Mesendoderm (in vitro differentiated cells): ENCODE measurements at regions not wholly inside any gene's neighbourhood (a gene's known extent, or its start where the extent isn't known, plus 50 kb on each side); places are given as distances from the start of the nearest gene placed in this dataset.
"Not testable (repeated sequence)": the region's sequence is repeated elsewhere in the genome, so short reads cannot be mapped to it uniquely, and the experiment has no call there.

Experiments used
- DNase-seq: peaks from one replicate; pipeline ENCODE4 v3.0.0; 2013
- H2AK5ac ChIP-seq: 2 replicates; pipeline ENCODE4 v1.6.1; 2013; ENCODE audit warnings: low read length, inconsistent platforms
- H2BK120ac ChIP-seq: 2 replicates; pipeline ENCODE4 v1.6.1; 2013; ENCODE audit warnings: low read depth, mild to moderate bottlenecking, low read length, moderate library complexity, mixed read lengths
- H2BK15ac ChIP-seq: replicated peaks from 2 replicates; pipeline ENCODE4 v1.6.1; 2013; ENCODE audit warnings: low read depth, mild to moderate bottlenecking, moderate library complexity
- H2BK5ac ChIP-seq: 2 replicates; pipeline ENCODE4 v1.6.1; 2013; ENCODE audit warnings: low read length, inconsistent platforms
- H3K18ac ChIP-seq: 2 replicates; pipeline ENCODE4 v1.6.1; 2013; ENCODE audit warnings: mild to moderate bottlenecking, low read length, mixed read lengths
- H3K23ac ChIP-seq: one replicate; pipeline ENCODE4 v1.6.1; 2013; ENCODE audit warnings: low read length
- H3K27ac ChIP-seq: 2 replicates; pipeline ENCODE4 v1.5.1; 2013; ENCODE audit warnings: low read depth, mild to moderate bottlenecking, inconsistent platforms, low read length, moderate library complexity
- H3K27me3 ChIP-seq: 2 replicates; pipeline ENCODE4 v1.6.1; 2013; ENCODE audit warnings: low read length, control low read depth, mild to moderate bottlenecking, inconsistent platforms; ENCODE audit not compliant: insufficient read depth, poor library complexity
- H3K36me3 ChIP-seq: 2 replicates; pipeline ENCODE4 v1.6.1; 2013; ENCODE audit warnings: low read length, inconsistent platforms; ENCODE audit not compliant: control insufficient read depth, insufficient read depth
- H3K4ac ChIP-seq: one replicate; pipeline ENCODE4 v1.6.1; 2013; ENCODE audit warnings: low read depth, mild to moderate bottlenecking, low read length, moderate library complexity
- H3K4me1 ChIP-seq: 2 replicates; pipeline ENCODE4 v1.6.1; 2013; ENCODE audit warnings: low read depth, low read length, inconsistent platforms; ENCODE audit not compliant: control insufficient read depth
- H3K4me2 ChIP-seq: 2 replicates; pipeline ENCODE4 v1.6.1; 2013; ENCODE audit warnings: low read length
- H3K4me3 ChIP-seq: 2 replicates; pipeline ENCODE4 v1.5.1; 2013; ENCODE audit warnings: mild to moderate bottlenecking, low read length
- H3K56ac ChIP-seq: one replicate; pipeline ENCODE4 v1.6.1; 2013; ENCODE audit warnings: low read length
- H3K79me1 ChIP-seq: 2 replicates; pipeline ENCODE4 v1.6.1; 2013; ENCODE audit warnings: low read length, inconsistent platforms
- H3K79me2 ChIP-seq: 2 replicates; pipeline ENCODE4 v1.6.1; 2013; ENCODE audit warnings: mild to moderate bottlenecking, low read length; ENCODE audit not compliant: control insufficient read depth, insufficient read depth
- H3K9ac ChIP-seq: 2 replicates; pipeline ENCODE4 v1.6.1; 2013; ENCODE audit warnings: low read length, inconsistent platforms
- H4K5ac ChIP-seq: one replicate; pipeline ENCODE4 v1.6.1; 2013; ENCODE audit warnings: low read length
- H4K8ac ChIP-seq: one replicate; pipeline ENCODE4 v1.6.1; 2013; ENCODE audit warnings: low read depth, mild to moderate bottlenecking, control low read depth, low read length, moderate library complexity
- WGBS: extraction: QIAGEN DNeasy Blood & Tissue Kit; methylation state at CpG from one replicate; pipeline ENCODE4 v1.1.7; 2013; ENCODE audit warnings: low lambda C conversion rate, missing lambda C conversion rate; ENCODE audit not compliant: insufficient coverage; ENCODE audit errors: extremely low coverage; 5-methylcytosine and 5-hydroxymethylcytosine counted together

DNA sequence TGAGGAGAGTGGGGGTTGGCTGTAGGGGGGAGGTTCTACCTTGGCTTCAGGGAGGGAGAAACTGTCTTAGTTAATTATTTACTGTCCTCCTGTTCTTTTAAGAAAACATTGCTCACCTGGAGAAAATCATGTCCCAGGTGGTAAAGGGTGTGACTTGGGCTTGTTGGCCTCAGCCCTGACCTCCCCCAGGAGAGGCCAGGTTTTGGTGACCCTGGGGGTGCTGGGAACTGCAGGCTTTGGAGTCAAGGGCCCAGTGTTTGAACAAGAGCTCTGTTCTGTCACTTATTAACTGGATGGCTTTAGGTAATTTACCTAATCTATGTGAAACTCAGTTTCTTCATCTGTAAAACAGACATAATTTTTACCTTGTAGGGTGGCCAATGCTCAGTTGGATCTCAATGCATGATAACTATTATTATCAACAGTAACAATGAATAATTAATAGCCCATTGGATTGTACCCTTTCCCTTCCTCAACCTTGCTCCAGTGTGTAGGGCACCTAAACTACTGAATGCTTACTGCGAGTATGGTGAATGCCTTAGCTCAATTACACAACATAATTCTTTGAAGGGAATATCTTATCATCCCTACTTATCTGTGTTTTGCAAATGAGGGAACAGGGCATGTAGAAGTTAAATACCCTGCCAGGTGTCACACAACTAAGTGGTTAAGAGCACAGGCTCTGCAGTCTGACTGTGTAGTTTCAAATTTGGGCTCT, 959.4 kb upstream of the DEFB115 start:
- H3K27ac ChIP-seq, H2BK120ac ChIP-seq, H3K23ac ChIP-seq, H2AK5ac ChIP-seq, DNase-seq, H4K8ac ChIP-seq, H3K4me2 ChIP-seq, H2BK15ac ChIP-seq, H3K79me2 ChIP-seq, H3K56ac ChIP-seq, H3K27me3 ChIP-seq, H3K4me3 ChIP-seq, H2BK5ac ChIP-seq, H3K4ac ChIP-seq, H3K79me1 ChIP-seq, H4K5ac ChIP-seq, H3K36me3 ChIP-seq, H3K18ac ChIP-seq, H3K4me1 ChIP-seq, H3K9ac ChIP-seq: not testable (repeated sequence)
- no CpG with 5 or more reads among the region's 1 CpG for WGBS

DNA sequence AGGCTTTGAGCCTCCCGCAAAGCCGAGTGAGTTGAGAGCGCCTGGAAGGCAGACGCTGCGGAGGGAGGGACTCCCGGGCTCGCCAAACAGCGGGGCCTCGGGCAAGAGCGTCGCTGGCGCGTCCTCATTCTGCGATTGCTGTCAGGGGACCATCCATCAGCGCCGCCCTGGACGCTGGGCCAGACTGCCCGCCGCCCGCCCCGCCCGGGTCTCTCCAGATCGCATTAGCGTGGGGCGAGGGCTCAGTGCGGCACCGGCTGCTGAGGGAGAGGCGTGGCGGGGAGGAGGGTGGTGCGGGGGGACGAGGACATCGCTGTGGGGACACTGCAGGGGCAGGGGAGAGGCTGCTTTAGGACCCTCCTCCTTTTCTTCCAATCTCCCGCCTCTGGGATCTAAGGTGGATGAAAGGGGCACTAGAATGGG, 957.2 kb upstream of the DEFB115 start:
- H2AK5ac ChIP-seq, H3K23ac ChIP-seq, H4K8ac ChIP-seq, H3K18ac ChIP-seq, H3K79me1 ChIP-seq, H3K27ac ChIP-seq, H3K4me2 ChIP-seq, H3K4ac ChIP-seq, H3K4me3 ChIP-seq, DNase-seq, H3K79me2 ChIP-seq, H3K56ac ChIP-seq, H3K4me1 ChIP-seq, H4K5ac ChIP-seq, H2BK15ac ChIP-seq, H2BK5ac ChIP-seq, H3K36me3 ChIP-seq, H2BK120ac ChIP-seq, H3K27me3 ChIP-seq, H3K9ac ChIP-seq: not testable (repeated sequence)
- WGBS, result no CpG with 5 or more reads among the region's 33 CpGs

DNA sequence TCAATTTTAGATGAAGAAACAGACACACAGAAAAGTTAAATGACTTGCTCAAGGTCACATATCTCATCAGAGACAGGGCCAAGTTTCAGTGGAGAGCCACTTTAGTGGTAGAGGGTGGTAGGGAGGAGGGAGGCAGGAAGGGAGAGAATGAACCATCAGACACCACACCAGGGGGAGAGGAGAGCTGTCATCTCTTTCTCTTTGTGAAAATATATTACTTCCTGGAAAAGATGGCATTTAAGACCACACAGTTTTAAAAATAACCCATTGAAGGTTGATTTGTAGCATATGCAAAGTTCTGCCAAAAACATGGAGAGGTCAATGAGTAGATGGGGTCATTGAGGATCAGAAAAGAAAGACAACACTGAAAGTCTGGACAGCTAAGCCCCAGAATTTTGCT, 954.7 kb upstream of the DEFB115 start:
- H3K18ac ChIP-seq, H3K36me3 ChIP-seq, H3K4me2 ChIP-seq, H3K56ac ChIP-seq, H3K27ac ChIP-seq, H3K79me2 ChIP-seq, H3K9ac ChIP-seq, H3K27me3 ChIP-seq, H3K4me1 ChIP-seq, DNase-seq, H3K4me3 ChIP-seq, H3K23ac ChIP-seq, H4K8ac ChIP-seq, H4K5ac ChIP-seq, H3K4ac ChIP-seq, H2BK15ac ChIP-seq, H2BK120ac ChIP-seq, H3K79me1 ChIP-seq, H2BK5ac ChIP-seq, H2AK5ac ChIP-seq: not testable (repeated sequence)

DNA sequence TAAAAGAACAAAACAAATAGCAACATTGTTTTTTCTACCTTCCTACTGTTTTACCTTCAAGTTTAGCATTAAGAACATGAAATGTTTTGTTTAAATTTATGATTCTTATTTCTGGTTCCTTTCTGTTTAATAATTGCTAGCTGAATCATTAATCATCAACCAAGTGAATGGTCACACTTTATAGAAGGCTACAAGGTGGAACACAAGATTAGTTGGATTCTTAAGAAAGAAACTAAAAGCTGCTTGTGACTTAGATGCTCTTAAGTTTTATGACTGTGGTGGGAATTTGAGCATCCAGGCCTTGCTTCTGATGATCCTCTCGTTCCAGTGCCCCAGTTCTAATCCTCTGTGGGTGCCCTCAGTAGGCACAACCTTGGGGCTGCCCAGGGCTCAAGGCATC, 947.5 kb upstream of the DEFB115 start:
- H2BK15ac ChIP-seq, result not testable (repeated sequence)

DNA sequence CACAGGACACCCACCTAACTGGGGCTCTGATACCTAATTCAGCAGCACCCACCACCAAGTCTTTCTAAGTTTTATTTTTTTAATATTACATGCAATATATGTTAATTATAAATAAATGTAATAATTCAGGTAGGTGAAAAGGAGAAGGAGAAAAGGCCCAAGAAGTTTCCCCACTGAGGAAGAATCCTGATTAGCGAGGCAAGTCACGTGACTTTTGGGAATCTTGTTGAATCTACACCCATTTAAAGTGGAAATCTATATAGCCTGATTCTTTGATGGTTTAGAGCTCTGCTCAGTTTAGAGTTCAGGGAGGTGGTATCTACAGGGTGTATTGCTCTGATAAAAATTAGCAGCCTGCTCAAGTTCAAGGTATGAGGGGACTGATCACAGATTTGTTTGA, 947.1 kb upstream of the DEFB115 start:
- H4K8ac ChIP-seq, H2AK5ac ChIP-seq, H3K4ac ChIP-seq, H3K27ac ChIP-seq, H3K79me2 ChIP-seq, H3K4me3 ChIP-seq, H3K23ac ChIP-seq, H3K27me3 ChIP-seq, H3K36me3 ChIP-seq, H3K9ac ChIP-seq, H3K79me1 ChIP-seq, H3K4me1 ChIP-seq, H3K4me2 ChIP-seq, H3K56ac ChIP-seq, H2BK120ac ChIP-seq, H2BK15ac ChIP-seq, H4K5ac ChIP-seq, H2BK5ac ChIP-seq, H3K18ac ChIP-seq, DNase-seq: not testable (repeated sequence)
- WGBS, result no CpG with 5 or more reads among the region's 2 CpGs

More for the DNA sequence above, 947.5 kb upstream of the DEFB115 start:
- H3K27ac ChIP-seq, H4K5ac ChIP-seq, H4K8ac ChIP-seq, H3K4me2 ChIP-seq, H3K23ac ChIP-seq, H3K4ac ChIP-seq, H3K56ac ChIP-seq, H3K4me1 ChIP-seq, H3K27me3 ChIP-seq, H3K36me3 ChIP-seq, H2BK120ac ChIP-seq, H3K79me2 ChIP-seq, H3K79me1 ChIP-seq, H2BK5ac ChIP-seq, H3K4me3 ChIP-seq, H3K9ac ChIP-seq, H3K18ac ChIP-seq, H2AK5ac ChIP-seq, DNase-seq: not testable (repeated sequence)
- WGBS, result no CpG with 5 or more reads among the region's 1 CpG

DNA sequence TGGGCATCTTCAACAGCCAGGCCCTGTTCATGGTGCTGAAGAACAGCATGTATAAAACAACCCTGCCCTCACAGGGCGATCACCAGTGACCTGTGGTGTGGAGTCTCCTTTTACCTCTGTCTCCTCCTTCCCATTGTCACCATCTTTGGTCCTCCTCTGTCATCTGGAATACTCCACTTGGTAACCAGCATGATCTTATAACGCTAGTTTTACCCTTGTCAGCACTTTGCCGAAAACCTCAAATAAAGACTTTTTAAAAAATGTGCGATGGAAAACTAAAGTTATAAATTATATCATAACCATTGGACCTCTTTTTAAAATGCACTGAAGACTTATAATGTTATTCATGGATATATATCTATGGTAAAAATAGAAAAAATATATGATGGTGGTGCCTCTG, 945.2 kb upstream of the DEFB115 start:
- H3K4me2 ChIP-seq, H2AK5ac ChIP-seq, H4K8ac ChIP-seq, H3K4me1 ChIP-seq, H3K27ac ChIP-seq, H3K4me3 ChIP-seq, H3K18ac ChIP-seq, H3K36me3 ChIP-seq, H3K79me1 ChIP-seq, H3K9ac ChIP-seq, H3K4ac ChIP-seq, H4K5ac ChIP-seq, H3K79me2 ChIP-seq, H3K27me3 ChIP-seq, H2BK120ac ChIP-seq, H2BK5ac ChIP-seq, H3K23ac ChIP-seq, H3K56ac ChIP-seq, DNase-seq, H2BK15ac ChIP-seq: not testable (repeated sequence)
- WGBS, result no CpG with 5 or more reads among the region's 4 CpGs
